Panc1 (cell line): ENCODE measurements at regions not wholly inside any gene's neighbourhood (a gene's known extent, or its start where the extent isn't known, plus 50 kb on each side); places are given as distances from the start of the nearest gene placed in this dataset.

Experiments
- ATAC-seq: fragments of 200-7000 bp; cut with Tn5 transposase; 2 replicates; pipeline ENCODE4 v1.9.1; 2020; ENCODE audit warnings: mild to moderate bottlenecking, moderate library complexity
- BruUV-seq: library from RNA; stranded (reverse); fragments of 400-500 nt; replicated peaks from 2 replicates; lab custom pipeline; 2021; lab: Mats Ljungman, UMichigan
- CTCF ChIA-PET: fragments of 300-600 bp; sonication (Branson Sonifier 250); formaldehyde crosslinking; loops from one replicate; lab custom pipeline; 2022; ENCODE audit warnings: antibody characterized with exemption; lab: Charles Lee
- POLR2A ChIA-PET: fragments of 300-600 bp; sonication (Branson Sonifier 250); formaldehyde crosslinking; loops from one replicate; lab custom pipeline; 2022; ENCODE audit warnings: antibody characterized with exemption; lab: Charles Lee
- DNase-seq: peaks from one replicate; pipeline ENCODE4 v3.0.0-alpha.2; 2010; ENCODE audit warnings: low read depth, low spot score
- H3K27ac ChIP-seq: 2 replicates; pipeline ENCODE4 v1.5.1; 2011; ENCODE audit warnings: mild to moderate bottlenecking, low read length, inconsistent platforms
- H3K27me3 ChIP-seq: fragments of 200-500 bp; sonication (Bioruptor generic); 2 replicates; pipeline ENCODE4 v1.6.0; 2014; ENCODE audit warnings: low read length, inconsistent platforms; ENCODE audit not compliant: control insufficient read depth, insufficient read depth
- H3K36me3 ChIP-seq: fragments of 200-500 bp; sonication (Bioruptor generic); 2 replicates; pipeline ENCODE4 v1.5.1; 2014; ENCODE audit warnings: inconsistent platforms, mild to moderate bottlenecking, low read length, moderate library complexity; ENCODE audit not compliant: control insufficient read depth, insufficient read depth
- H3K4me1 ChIP-seq: 2 replicates; pipeline ENCODE4 v1.5.1; 2011; ENCODE audit warnings: inconsistent platforms, mild to moderate bottlenecking, low read length, moderate library complexity; ENCODE audit not compliant: control insufficient read depth, insufficient read depth
- H3K4me3 ChIP-seq, 2 experiments: 2 replicates each; pipeline ENCODE4 v1.5.1; 2011 to 2012; ENCODE audit warnings: low read depth in 2 of 2, low read length in 2 of 2, mild to moderate bottlenecking in 2 of 2, inconsistent platforms in 1 of 2, moderate library complexity in 1 of 2
- H3K9me3 ChIP-seq: fragments of 200-500 bp; sonication (Bioruptor generic); 2 replicates; pipeline ENCODE4 v1.5.1; 2014; ENCODE audit warnings: low read depth, mild to moderate bottlenecking, inconsistent platforms, low read length, moderate library complexity; ENCODE audit not compliant: control insufficient read depth, insufficient read depth
- POLR2AphosphoS5 ChIP-seq: IDR thresholded peaks from 2 replicates; pipeline ENCODE4 v1.6.1; 2012; ENCODE audit warnings: mild to moderate bottlenecking, low read depth, low read length, moderate library complexity
- REST ChIP-seq, 2 experiments: IDR thresholded peaks; 2 replicates each; pipeline ENCODE4 v1.6.1; 2011 to 2012; ENCODE audit warnings: low read depth in 2 of 2, control low read depth in 1 of 2, low read length in 1 of 2, mild to moderate bottlenecking in 1 of 2, moderate library complexity in 1 of 2; ENCODE audit not compliant: insufficient read depth in 1 of 2
- SIN3A ChIP-seq: IDR thresholded peaks from 2 replicates; pipeline ENCODE4 v1.6.1; 2012; ENCODE audit warnings: low read depth, mild to moderate bottlenecking, low read length, moderate library complexity, borderline replicate concordance; ENCODE audit not compliant: insufficient read depth
- TCF7L2 ChIP-seq: IDR thresholded peaks from 2 replicates; pipeline ENCODE4 v1.6.1; 2011; ENCODE audit warnings: mild to moderate bottlenecking, low read depth, low read length, inconsistent platforms
- in situ Hi-C: cut with HindIII; loops from 2 replicates; pipeline ENCODE4 v1.10.0; 2016; ENCODE audit warnings: low sequenced_read_pairs, low pct_unique_long_range_greater_than_20kb
- intact Hi-C: fragments of 100-400 bp; cut with micrococcal nuclease; formaldehyde crosslinking; loops from one replicate; pipeline ENCODE4 v1.10.0; 2022; ENCODE audit not compliant: unreplicated experiment
- TF ChIP-seq, protein P1 (sequence below): fragments of 450-650 bp; IDR thresholded peaks from 2 replicates; pipeline ENCODE4 v1.5.1; 2017; ENCODE audit warnings: mild to moderate bottlenecking

DNA sequence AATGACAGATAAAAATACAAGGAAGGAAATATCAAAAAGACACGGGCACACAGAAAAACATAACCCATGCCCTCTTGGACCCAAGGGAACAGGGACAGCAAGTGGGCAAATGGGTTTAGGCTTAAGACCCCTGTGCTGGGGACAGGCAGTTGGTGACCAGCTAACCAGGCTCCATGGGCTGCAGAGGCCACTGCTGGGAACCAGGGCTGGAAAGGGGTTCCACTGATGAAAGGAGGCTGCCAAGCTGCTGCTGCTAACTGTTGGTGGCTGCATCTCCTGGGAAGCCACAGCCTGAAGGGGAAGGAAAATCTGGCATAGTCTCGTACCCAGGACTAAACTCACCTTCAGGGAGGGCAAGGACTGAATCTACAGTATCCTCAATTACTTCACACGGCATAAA lies 579.2 kb upstream of the MGMT start:
- Histone ChIP-seq H3K36me3 (no peaks in the 10 kb centered on the region), H3K4me3 (no peak overlapping the region), H3K27ac (no peak overlapping the region), H3K4me1 (no peaks in the 10 kb centered on the region), H3K27me3 (no peaks in the 10 kb centered on the region), H3K9me3 (no peaks in the 10 kb centered on the region; the same call in 1 of the 2 replicates)
- in situ Hi-C loops = no loop called here
- ATAC-seq = no peak
- no peak for TF ChIP-seq REST (IDR thresholded peaks at IDR 0.05; ENCODE audit: insufficient read depth in 1 of 2, low read depth in 2 of 2, low read length in 1 of 2)
- no peak for TF ChIP-seq POLR2AphosphoS5
- no peak for DNase-seq
- no TSS peak for BruUV-seq
- CTCF ChIA-PET = no interaction called here
- intact Hi-C loops = no loop called here
- POLR2A ChIA-PET = no interaction called here

DNA sequence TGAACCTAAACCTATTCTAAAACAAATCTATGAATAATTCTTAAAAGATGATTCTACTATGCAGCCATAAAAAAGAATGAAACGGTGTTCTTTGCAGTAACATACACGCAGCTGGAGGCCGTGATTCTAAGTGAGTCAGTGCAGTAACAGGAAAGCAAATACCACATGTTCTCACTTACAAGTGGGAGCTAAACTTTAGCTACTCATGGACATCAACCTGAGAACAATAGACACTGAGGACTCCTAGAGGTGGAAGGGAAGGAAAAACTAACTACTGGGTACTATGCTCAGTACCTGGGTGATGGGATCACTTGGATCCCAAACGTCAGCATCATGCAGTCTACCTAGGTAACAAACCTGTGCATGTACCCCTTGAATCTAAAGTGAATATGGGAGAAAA lies 575.0 kb upstream of the MGMT start:
- ChIA-PET CTCF (no interaction called here), POLR2A (no interaction called here)
- no peak for ATAC-seq
- TF ChIP-seq SIN3A (no peak), REST (IDR thresholded peaks at IDR 0.05; ENCODE audit: insufficient read depth in 1 of 2, low read depth in 2 of 2, low read length in 1 of 2) (no peak), POLR2AphosphoS5 (no peak), TCF7L2 (no peak)
- TF ChIP-seq, protein P1, sequence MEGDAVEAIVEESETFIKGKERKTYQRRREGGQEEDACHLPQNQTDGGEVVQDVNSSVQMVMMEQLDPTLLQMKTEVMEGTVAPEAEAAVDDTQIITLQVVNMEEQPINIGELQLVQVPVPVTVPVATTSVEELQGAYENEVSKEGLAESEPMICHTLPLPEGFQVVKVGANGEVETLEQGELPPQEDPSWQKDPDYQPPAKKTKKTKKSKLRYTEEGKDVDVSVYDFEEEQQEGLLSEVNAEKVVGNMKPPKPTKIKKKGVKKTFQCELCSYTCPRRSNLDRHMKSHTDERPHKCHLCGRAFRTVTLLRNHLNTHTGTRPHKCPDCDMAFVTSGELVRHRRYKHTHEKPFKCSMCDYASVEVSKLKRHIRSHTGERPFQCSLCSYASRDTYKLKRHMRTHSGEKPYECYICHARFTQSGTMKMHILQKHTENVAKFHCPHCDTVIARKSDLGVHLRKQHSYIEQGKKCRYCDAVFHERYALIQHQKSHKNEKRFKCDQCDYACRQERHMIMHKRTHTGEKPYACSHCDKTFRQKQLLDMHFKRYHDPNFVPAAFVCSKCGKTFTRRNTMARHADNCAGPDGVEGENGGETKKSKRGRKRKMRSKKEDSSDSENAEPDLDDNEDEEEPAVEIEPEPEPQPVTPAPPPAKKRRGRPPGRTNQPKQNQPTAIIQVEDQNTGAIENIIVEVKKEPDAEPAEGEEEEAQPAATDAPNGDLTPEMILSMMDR = no peak
- BruUV-seq = no TSS peak
- H3K36me3 ChIP-seq = no peaks in the 10 kb centered on the region
- in situ Hi-C loops (no loop called here), intact Hi-C loops (no loop called here)
- H3K9me3 ChIP-seq = no peaks in the 10 kb centered on the region; the same call in 1 of the 2 replicates
- DNase-seq = no peak
- no peaks in the 10 kb centered on the region for H3K4me1 ChIP-seq
- H3K27me3 ChIP-seq = peaks cover 3% of the 10 kb centered on the region; the same call in 1 of the 2 replicates
- no peak overlapping the region for H3K4me3 ChIP-seq
- H3K27ac ChIP-seq = no peak overlapping the region
